ENCODE measurements at regions not wholly inside any gene's neighbourhood (a gene's known extent, or its start where the extent isn't known, plus 50 kb on each side); places are given as distances from the start of the nearest gene placed in this dataset.

GRCh38 chr20:52655395-52655794, 316.8 kb upstream of the TSHZ2 start:
- ChIA-PET POLR2A (ENCODE audit: low non-redundant PET) (no interaction called here), CTCF (no interaction called here)
- TF ChIP-seq CTCF (conservative IDR thresholded peaks at IDR 0.05; ENCODE audit: low read depth, low read length) (no peak), EZH2 (IDR thresholded peaks at IDR 0.05; ENCODE audit: borderline replicate concordance, low read depth, low read length, poor library complexity, severe bottlenecking) (no peak)
- DNase-seq (ENCODE audit: low spot score) = peak; percentile 21
- intact Hi-C loops (cut with micrococcal nuclease; ENCODE audit: unreplicated experiment) = no loop called here
- Histone ChIP-seq H3K4me1 (ENCODE audit: insufficient read depth, low read length, poor library complexity, severe bottlenecking) (no peaks in the 10 kb centered on the region), H3K4me3 (ENCODE audit: low read depth, low read length, poor library complexity, severe bottlenecking) (no peak overlapping the region), H3K36me3 (ENCODE audit: insufficient read depth, low read length, poor library complexity, severe bottlenecking) (no peaks in the 10 kb centered on the region), H3K9me3 (ENCODE audit: low read depth, low read length, poor library complexity, severe bottlenecking) (no peaks in the 10 kb centered on the region), H3K27me3 (replicated peaks; ENCODE audit: insufficient read depth, low read depth, low read length, poor library complexity) (no peaks in the 10 kb centered on the region), H3K27ac (ENCODE audit: low read depth, low read length, poor library complexity, severe bottlenecking) (no peak overlapping the region)
- BruUV-seq (replicated peaks) = no TSS peak

- Histone ChIP-seq H3K27ac (ENCODE audit: low read depth, low read length, poor library complexity, severe bottlenecking) (no peak overlapping the region), H3K36me3 (ENCODE audit: insufficient read depth, low read length, poor library complexity, severe bottlenecking) (no peaks in the 10 kb centered on the region), H3K27me3 (replicated peaks; ENCODE audit: insufficient read depth, low read depth, low read length, poor library complexity) (no peaks in the 10 kb centered on the region), H3K4me3 (ENCODE audit: low read depth, low read length, poor library complexity, severe bottlenecking) (no peak overlapping the region), H3K4me1 (ENCODE audit: insufficient read depth, low read length, poor library complexity, severe bottlenecking) (no peaks in the 10 kb centered on the region), H3K9me3 (ENCODE audit: low read depth, low read length, poor library complexity, severe bottlenecking) (no peaks in the 10 kb centered on the region)
- BruUV-seq (replicated peaks) = no TSS peak
- intact Hi-C loops (cut with micrococcal nuclease; ENCODE audit: unreplicated experiment) = no loop called here
- POLR2A ChIA-PET (ENCODE audit: low non-redundant PET) = no interaction called here
- DNase-seq (ENCODE audit: low spot score) = no peak
- TF ChIP-seq EZH2 (IDR thresholded peaks at IDR 0.05; ENCODE audit: borderline replicate concordance, low read depth, low read length, poor library complexity, severe bottlenecking) = no peak
- TF ChIP-seq CTCF (conservative IDR thresholded peaks at IDR 0.05; ENCODE audit: low read depth, low read length) = no peak
- CTCF ChIA-PET = no interaction called here
These were observed 317.6 kb upstream of the TSHZ2 start for GRCh38 chr20:52654567-52654966.

- DNase-seq (ENCODE audit: low spot score) = no peak
- intact Hi-C loops (cut with micrococcal nuclease; ENCODE audit: unreplicated experiment) = no loop called here
- no peaks in the 10 kb centered on the region for H3K36me3 ChIP-seq (ENCODE audit: insufficient read depth, low read length, poor library complexity, severe bottlenecking)
- no peak overlapping the region for H3K4me3 ChIP-seq (ENCODE audit: low read depth, low read length, poor library complexity, severe bottlenecking)
- TF ChIP-seq EZH2 (IDR thresholded peaks at IDR 0.05; ENCODE audit: borderline replicate concordance, low read depth, low read length, poor library complexity, severe bottlenecking) (no peak), CTCF (conservative IDR thresholded peaks at IDR 0.05; ENCODE audit: low read depth, low read length) (no peak)
- H3K27me3 ChIP-seq (replicated peaks; ENCODE audit: insufficient read depth, low read depth, low read length, poor library complexity) = no peaks in the 10 kb centered on the region
- CTCF ChIA-PET = no interaction called here
- BruUV-seq (replicated peaks) = no TSS peak
- no peaks in the 10 kb centered on the region for H3K4me1 ChIP-seq (ENCODE audit: insufficient read depth, low read length, poor library complexity, severe bottlenecking)
- H3K9me3 ChIP-seq (ENCODE audit: low read depth, low read length, poor library complexity, severe bottlenecking) = no peaks in the 10 kb centered on the region
- H3K27ac ChIP-seq (ENCODE audit: low read depth, low read length, poor library complexity, severe bottlenecking) = no peak overlapping the region
- POLR2A ChIA-PET (ENCODE audit: low non-redundant PET) = no interaction called here
These were observed 319.9 kb upstream of the TSHZ2 start for GRCh38 chr20:52652271-52652670.
